Gastrocnemius medialis (tissue), 4 donors: ENCODE measurements at regions not wholly inside any gene's neighbourhood (a gene's known extent, or its start where the extent isn't known, plus 50 kb on each side); places are given as distances from the start of the nearest gene placed in this dataset.
"Not testable (repeated sequence)": the region's sequence is repeated elsewhere in the genome, so short reads cannot be mapped to it uniquely, and the experiment has no call there.

Experiments used
- ATAC-seq, 2 donors: fragments of 150-250 bp; one replicate each; pipeline ENCODE4 v1.9.1; 2016
- DNase-seq, 2 donors: peaks; one replicate each; pipeline ENCODE4 v3.0.0-alpha.2; 2019
- H3K27ac ChIP-seq, 4 donors: fragments of 200-600 bp; sonication (generic); 1 replicate in 1 of 4; 2 replicates in 3 of 4; pipeline ENCODE4 v1.5.1; 2016 to 2018; ENCODE audit warnings: mild to moderate bottlenecking in 2 of 4, moderate library complexity in 1 of 4
- H3K27me3 ChIP-seq, 3 donors: fragments of 200-600 bp; sonication (generic) in 2 of 3; 1 replicate in 1 of 3; 2 replicates in 2 of 3; pipeline versions ENCODE4 v1.5.1 to v1.6.0; 2016 to 2019; ENCODE audit warnings: mild to moderate bottlenecking in 1 of 3, moderate library complexity in 1 of 3
- H3K36me3 ChIP-seq, 2 donors: fragments of 200-600 bp; sonication (generic) in 1 of 2; one replicate each; pipeline ENCODE4 v1.5.1; 2017 to 2018
- H3K4me1 ChIP-seq, 2 donors: fragments of 200-600 bp; sonication (generic) in 1 of 2; one replicate each; pipeline ENCODE4 v1.5.1; 2016 to 2017; ENCODE audit warnings: mild to moderate bottlenecking in 2 of 2
- H3K4me3 ChIP-seq, 4 donors: fragments of 200-600 bp; sonication (generic) in 3 of 4; 1 replicate in 1 of 4; 2 replicates in 3 of 4; pipeline ENCODE4 v1.5.1; 2016 to 2019; ENCODE audit warnings: mild to moderate bottlenecking in 2 of 4
- H3K9me3 ChIP-seq, 3 donors: fragments of 200-600 bp; sonication (generic) in 2 of 3; 1 replicate in 1 of 3; 2 replicates in 2 of 3; pipeline ENCODE4 v1.5.1; 2016 to 2019
- CTCF ChIP-seq, 5 experiments: fragments of 450-650 bp in 3 of 5; fragments of 200-600 bp in 2 of 5; sonication (generic) in 2 of 5; IDR thresholded peaks in 4 of 5; conservative IDR thresholded peaks in 1 of 5; 1 replicate in 4 of 5; 2 replicates in 1 of 5; pipeline ENCODE4 v1.5.1; 2016 to 2019; ENCODE audit warnings: antibody characterized with exemption in 5 of 5, mild to moderate bottlenecking in 3 of 5, moderate library complexity in 3 of 5
- POLR2A ChIP-seq, 2 donors: fragments of 450-650 bp; IDR thresholded peaks; one replicate each; pipeline ENCODE4 v1.6.1; 2017; ENCODE audit warnings: antibody characterized with exemption in 2 of 2, mild to moderate bottlenecking in 2 of 2, moderate library complexity in 2 of 2
- in situ Hi-C, 4 donors: fragments of 200-750 bp; cut with MboI; loops; one replicate each; pipeline versions ENCODE4 v1.15.0 to v1.8.0; 2017; ENCODE audit warnings: low sequenced_read_pairs in 4 of 4
- intact Hi-C: fragments of 100-400 bp; cut with DNase I; formaldehyde crosslinking; loops from one replicate; pipeline ENCODE4 v1.15.1; 2023; ENCODE audit warnings: low total_unique reads

- Histone ChIP-seq H3K4me3 (no peak overlapping the region), H3K4me1 (no peaks in the 10 kb centered on the region), H3K27me3 (no peaks in the 10 kb centered on the region), H3K36me3 (no peaks in the 10 kb centered on the region), H3K27ac (no peak overlapping the region), H3K9me3 (no peaks in the 10 kb centered on the region)
- DNase-seq (no peak), ATAC-seq (no peak)
- intact Hi-C loops (no loop called here), in situ Hi-C loops (no loop called here)
- TF ChIP-seq CTCF (IDR thresholded peaks at IDR 0.05 in 4 of 5, conservative IDR thresholded peaks at IDR 0.05 in 1 of 5): no peak
- no peak for TF ChIP-seq POLR2A (IDR thresholded peaks at IDR 0.05)
Observed at GRCh38 chr2:236834284-236834683, 251.4 kb upstream of the COPS8 start.

DNA sequence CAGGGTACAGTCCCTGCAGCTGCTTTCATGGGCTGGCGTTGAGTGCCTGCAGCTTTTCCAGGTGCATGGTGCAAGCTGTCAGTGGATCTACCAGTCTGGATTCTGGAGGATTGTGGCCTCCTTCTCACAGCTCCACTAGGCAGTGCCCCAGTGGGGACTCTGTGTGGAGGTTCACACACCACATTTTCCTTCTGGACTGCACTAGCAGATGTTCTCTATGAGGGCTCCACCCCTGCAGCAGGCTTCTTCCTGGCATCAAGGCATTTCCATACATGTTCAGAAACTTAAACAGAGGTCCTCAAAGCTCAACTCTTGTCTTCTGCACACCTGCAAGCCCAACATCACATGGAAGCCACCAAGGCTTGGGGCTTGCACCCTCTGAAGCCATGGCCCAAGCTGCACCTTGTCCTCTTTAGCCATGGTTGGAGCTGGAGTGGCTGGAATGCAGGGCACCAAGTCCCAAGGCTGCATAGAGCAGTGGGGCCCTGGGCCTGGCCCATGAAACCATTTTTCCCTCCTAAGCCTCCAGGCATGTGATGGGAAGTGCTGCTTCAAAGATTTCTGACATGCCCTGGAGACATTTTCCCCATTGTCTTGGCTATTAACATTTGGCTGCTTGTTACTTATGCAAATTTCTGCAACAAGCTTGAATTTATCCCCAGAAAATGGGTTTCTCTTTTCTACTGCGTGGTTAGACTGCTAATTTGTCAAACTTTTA lies 250.2 kb upstream of the COPS8 start:
- H3K27ac ChIP-seq: no peak overlapping the region
- in situ Hi-C loops: no loop called here
- H3K9me3 ChIP-seq: no peaks in the 10 kb centered on the region
- H3K4me3 ChIP-seq: no peak overlapping the region
- no peak for ATAC-seq
- intact Hi-C loops: no loop called here
- TF ChIP-seq CTCF (IDR thresholded peaks at IDR 0.05 in 4 of 5, conservative IDR thresholded peaks at IDR 0.05 in 1 of 5): no peak
- TF ChIP-seq POLR2A (IDR thresholded peaks at IDR 0.05): no peak
- DNase-seq: no peak
- H3K27me3 ChIP-seq: no peaks in the 10 kb centered on the region
- H3K4me1 ChIP-seq: no peaks in the 10 kb centered on the region
- no peaks in the 10 kb centered on the region for H3K36me3 ChIP-seq

- H3K4me1 ChIP-seq, DNase-seq, H3K9me3 ChIP-seq, H3K4me3 ChIP-seq, intact Hi-C loops, H3K36me3 ChIP-seq, H3K27ac ChIP-seq, ATAC-seq, in situ Hi-C loops, H3K27me3 ChIP-seq: not testable (repeated sequence)
Observed at GRCh38 chr2:236836028-236836427, 249.7 kb upstream of the COPS8 start.

DNA sequence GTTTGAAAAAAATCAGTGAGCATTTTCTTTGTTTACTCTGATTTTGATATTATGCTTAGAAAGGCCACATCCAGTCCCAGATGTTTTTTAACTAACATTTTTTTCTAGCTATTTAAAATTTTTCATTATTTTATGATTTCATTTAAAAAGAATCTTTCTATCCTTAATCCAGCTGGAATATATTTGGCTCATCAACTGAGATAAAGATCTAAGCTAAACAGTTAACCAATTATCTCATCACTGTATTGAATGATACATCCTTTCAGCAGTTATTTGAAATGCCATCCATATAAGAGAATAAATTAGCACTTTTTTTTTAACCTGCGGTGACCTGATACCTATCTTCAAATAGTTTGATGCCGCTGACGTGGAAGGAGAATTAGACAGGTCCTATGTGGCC lies 245.5 kb upstream of the COPS8 start:
- H3K36me3 ChIP-seq: no peaks in the 10 kb centered on the region
- in situ Hi-C loops: no loop called here
- intact Hi-C loops: no loop called here
- no peak for DNase-seq
- no peaks in the 10 kb centered on the region for H3K4me1 ChIP-seq
- peak overlapping the region in 3 of 4 donors; percentile 2 to 52 (median 23) for H3K27ac ChIP-seq
- H3K9me3 ChIP-seq: no peaks in the 10 kb centered on the region
- ATAC-seq: no peak
- no peak for TF ChIP-seq POLR2A (IDR thresholded peaks at IDR 0.05)
- no peak overlapping the region for H3K4me3 ChIP-seq
- H3K27me3 ChIP-seq: no peaks in the 10 kb centered on the region

GRCh38 chr2:236840857-236841256 lies 244.8 kb upstream of the COPS8 start:
- intact Hi-C loops (no loop called here), in situ Hi-C loops (no loop called here)
- no peaks in the 10 kb centered on the region for H3K36me3 ChIP-seq
- ATAC-seq (no peak), DNase-seq (no peak)
- peak overlapping the region in 3 of 4 donors; percentile 2 to 52 (median 23) for H3K27ac ChIP-seq
- H3K9me3 ChIP-seq: no peaks in the 10 kb centered on the region
- no peak overlapping the region for H3K4me3 ChIP-seq
- no peaks in the 10 kb centered on the region for H3K4me1 ChIP-seq
- no peak for TF ChIP-seq POLR2A (IDR thresholded peaks at IDR 0.05)
- no peak for TF ChIP-seq CTCF (IDR thresholded peaks at IDR 0.05 in 4 of 5, conservative IDR thresholded peaks at IDR 0.05 in 1 of 5)
- H3K27me3 ChIP-seq: no peaks in the 10 kb centered on the region

- Histone ChIP-seq H3K4me3 (no peak overlapping the region), H3K27ac (peak overlapping the region in 1 of 4 donors; percentile 52), H3K36me3 (no peaks in the 10 kb centered on the region), H3K27me3 (no peaks in the 10 kb centered on the region), H3K4me1 (no peaks in the 10 kb centered on the region), H3K9me3 (no peaks in the 10 kb centered on the region)
- no peak for TF ChIP-seq POLR2A (IDR thresholded peaks at IDR 0.05)
- no peak for TF ChIP-seq CTCF (IDR thresholded peaks at IDR 0.05 in 4 of 5, conservative IDR thresholded peaks at IDR 0.05 in 1 of 5)
- DNase-seq (no peak), ATAC-seq (no peak)
- intact Hi-C loops: no loop called here
- in situ Hi-C loops: no loop called here
Observed at GRCh38 chr2:236841389-236841788, 244.3 kb upstream of the COPS8 start.
